GM23248 (cell line): ENCODE measurements at regions not wholly inside any gene's neighbourhood (a gene's known extent, or its start where the extent isn't known, plus 50 kb on each side); places are given as distances from the start of the nearest gene placed in this dataset.

Experiments used
- EZH2 ChIP-seq: fragments of 200-600 bp; sonication (generic); IDR thresholded peaks from 2 replicates; pipeline ENCODE4 v1.6.1; 2018; ENCODE audit warnings: antibody characterized with exemption, mild to moderate bottlenecking; ENCODE audit not compliant: insufficient read depth, poor library complexity, severe bottlenecking
- EZH2phosphoT487 ChIP-seq: fragments of 200-600 bp; sonication (generic); IDR thresholded peaks from 2 replicates; pipeline ENCODE4 v1.6.1; 2018; ENCODE audit warnings: antibody characterized with exemption, moderate library complexity, mild to moderate bottlenecking, low read depth; ENCODE audit not compliant: insufficient read depth

DNA sequence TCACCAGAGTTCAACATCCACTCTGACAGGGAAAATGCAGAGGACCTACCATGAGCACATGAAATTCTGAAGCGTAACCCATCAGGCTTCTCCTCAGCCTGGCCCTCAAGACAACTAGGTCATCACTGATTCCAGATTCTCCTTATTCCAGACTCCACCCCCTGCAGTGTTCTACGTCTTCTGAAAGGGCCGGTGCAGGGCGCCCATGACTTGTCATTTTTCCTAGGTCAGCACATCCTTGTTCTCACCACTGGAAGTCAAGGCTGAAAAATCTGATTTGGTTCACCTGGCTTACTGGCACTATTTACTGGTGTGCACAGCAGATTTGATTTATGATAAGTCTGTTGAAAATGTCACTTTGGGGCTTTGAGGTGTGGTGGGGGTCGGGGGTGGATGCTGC, 140.9 kb upstream of the KLF3 start:
- TF ChIP-seq EZH2 (no peak), EZH2phosphoT487 (no peak)
